IPS DF 6.9 (cell line): ENCODE measurements at regions not wholly inside any gene's neighbourhood (a gene's known extent, or its start where the extent isn't known, plus 50 kb on each side); places are given as distances from the start of the nearest gene placed in this dataset.

Experiments used
- DNase-seq: peaks from one replicate; pipeline ENCODE4 v3.0.0-alpha.2; 2013; ENCODE audit warnings: low read depth, low spot score
- H3K27ac ChIP-seq: one replicate; pipeline ENCODE4 v1.5.1; 2013; ENCODE audit warnings: low read length, control low read depth
- H3K27me3 ChIP-seq: 2 replicates; pipeline ENCODE4 v1.6.1; 2013; ENCODE audit warnings: mild to moderate bottlenecking, low read length; ENCODE audit not compliant: control insufficient read depth, insufficient read depth
- H3K36me3 ChIP-seq: 2 replicates; pipeline ENCODE4 v1.6.1; 2013; ENCODE audit warnings: low read length; ENCODE audit not compliant: control insufficient read depth, insufficient read depth
- H3K4me1 ChIP-seq: 2 replicates; pipeline ENCODE4 v1.6.1; 2013; ENCODE audit warnings: low read length; ENCODE audit not compliant: control insufficient read depth, insufficient read depth
- H3K4me3 ChIP-seq: 2 replicates; pipeline ENCODE4 v1.5.1; 2013; ENCODE audit warnings: mild to moderate bottlenecking, low read length
- H3K9me3 ChIP-seq: 2 replicates; pipeline ENCODE4 v1.6.1; 2013; ENCODE audit warnings: low read length, inconsistent platforms; ENCODE audit not compliant: control insufficient read depth, insufficient read depth
- WGBS: extraction: QIAGEN DNeasy Blood & Tissue Kit; methylation state at CpG from one replicate; pipeline ENCODE4 v1.1.7; 2013; ENCODE audit warnings: mixed read lengths, missing lambda C conversion rate; ENCODE audit not compliant: insufficient read length, insufficient coverage; 5-methylcytosine and 5-hydroxymethylcytosine counted together

- Histone ChIP-seq H3K9me3 (peaks cover 29% of the 10 kb centered on the region), H3K27ac (no peak overlapping the region), H3K36me3 (no peaks in the 10 kb centered on the region), H3K4me1 (no peaks in the 10 kb centered on the region), H3K27me3 (no peaks in the 10 kb centered on the region), H3K4me3 (no peak overlapping the region)
- DNase-seq: no peak
- WGBS: no CpG with 5 or more reads among the region's 13 CpGs
These were observed 773.2 kb downstream of the TBC1D22A start for GRCh38 chr22:47535681-47536080.

- Histone ChIP-seq H3K9me3 (peaks cover 28% of the 10 kb centered on the region), H3K27me3 (no peaks in the 10 kb centered on the region)
- no CpG with 5 or more reads among the region's 9 CpGs for WGBS
These were observed 772.5 kb downstream of the TBC1D22A start for GRCh38 chr22:47534804-47535410.

GRCh38 chr22:47533961-47534803 is 771.7 kb downstream of the TBC1D22A start:
- WGBS: no CpG with 5 or more reads among the region's 11 CpGs
- Histone ChIP-seq H3K4me3 (no peak overlapping the region), H3K36me3 (no peaks in the 10 kb centered on the region), H3K27me3 (no peaks in the 10 kb centered on the region), H3K9me3 (peaks cover 26% of the 10 kb centered on the region), H3K4me1 (no peaks in the 10 kb centered on the region), H3K27ac (no peak overlapping the region)
- no peak for DNase-seq

More at GRCh38 chr22:47534804-47535410, 772.5 kb downstream of the TBC1D22A start:
- H3K4me3 ChIP-seq: no peak overlapping the region
- H3K27ac ChIP-seq: no peak overlapping the region
- no peak for DNase-seq
- H3K4me1 ChIP-seq: no peaks in the 10 kb centered on the region
- H3K36me3 ChIP-seq: no peaks in the 10 kb centered on the region

- Histone ChIP-seq H3K36me3 (no peaks in the 10 kb centered on the region), H3K9me3 (peaks cover 12% of the 10 kb centered on the region), H3K27ac (no peak overlapping the region), H3K4me3 (no peak overlapping the region), H3K27me3 (no peaks in the 10 kb centered on the region), H3K4me1 (no peaks in the 10 kb centered on the region)
- DNase-seq: no peak
- no CpG with 5 or more reads among the region's 1 CpG for WGBS
These were observed 754.6 kb downstream of the TBC1D22A start for GRCh38 chr22:47517062-47517461.

- no peaks in the 10 kb centered on the region for H3K36me3 ChIP-seq
- no CpG with 5 or more reads among the region's 2 CpGs for WGBS
- H3K9me3 ChIP-seq: peaks cover 15% of the 10 kb centered on the region
- no peak for DNase-seq
- no peak overlapping the region for H3K4me3 ChIP-seq
- H3K27ac ChIP-seq: no peak overlapping the region
- H3K4me1 ChIP-seq: no peaks in the 10 kb centered on the region
- H3K27me3 ChIP-seq: no peaks in the 10 kb centered on the region
These were observed 753.1 kb downstream of the TBC1D22A start for GRCh38 chr22:47515384-47516125.

- H3K36me3 ChIP-seq: no peaks in the 10 kb centered on the region
- WGBS: no CpG with 5 or more reads among the region's 2 CpGs
- no peak for DNase-seq
- H3K4me3 ChIP-seq: no peak overlapping the region
- H3K27ac ChIP-seq: no peak overlapping the region
- no peaks in the 10 kb centered on the region for H3K27me3 ChIP-seq
- H3K4me1 ChIP-seq: no peaks in the 10 kb centered on the region
- H3K9me3 ChIP-seq: peaks cover 20% of the 10 kb centered on the region
These were observed 750.2 kb downstream of the TBC1D22A start for GRCh38 chr22:47512617-47513016.

- Histone ChIP-seq H3K4me3 (no peak overlapping the region), H3K27ac (no peak overlapping the region), H3K36me3 (no peaks in the 10 kb centered on the region), H3K9me3 (peaks cover 8% of the 10 kb centered on the region), H3K27me3 (no peaks in the 10 kb centered on the region), H3K4me1 (no peaks in the 10 kb centered on the region)
- WGBS: no CpG with 5 or more reads among the region's 3 CpGs
- DNase-seq: no peak
These were observed 742.5 kb downstream of the TBC1D22A start for GRCh38 chr22:47504962-47505361.

- H3K27me3 ChIP-seq: no peaks in the 10 kb centered on the region
- DNase-seq: no peak
- H3K36me3 ChIP-seq: no peaks in the 10 kb centered on the region
- no peak overlapping the region for H3K4me3 ChIP-seq
- peaks cover 19% of the 10 kb centered on the region for H3K9me3 ChIP-seq
- no peaks in the 10 kb centered on the region for H3K4me1 ChIP-seq
- H3K27ac ChIP-seq: no peak overlapping the region
- no CpG with 5 or more reads among the region's 8 CpGs for WGBS
These were observed 736.6 kb downstream of the TBC1D22A start for GRCh38 chr22:47498969-47499495.

- Histone ChIP-seq H3K9me3 (peaks cover 23% of the 10 kb centered on the region), H3K27me3 (no peaks in the 10 kb centered on the region), H3K4me3 (no peak overlapping the region), H3K27ac (no peak overlapping the region), H3K36me3 (no peaks in the 10 kb centered on the region), H3K4me1 (no peaks in the 10 kb centered on the region)
- DNase-seq: no peak
- no CpG with 5 or more reads among the region's 7 CpGs for WGBS
These were observed 735.2 kb downstream of the TBC1D22A start for GRCh38 chr22:47497666-47498065.

- H3K4me1 ChIP-seq: no peaks in the 10 kb centered on the region
- no peaks in the 10 kb centered on the region for H3K27me3 ChIP-seq
- peaks cover 22% of the 10 kb centered on the region for H3K9me3 ChIP-seq
- WGBS: no CpG with 5 or more reads among the region's 1 CpG
- no peak overlapping the region for H3K27ac ChIP-seq
- DNase-seq: no peak
- no peaks in the 10 kb centered on the region for H3K36me3 ChIP-seq
- H3K4me3 ChIP-seq: no peak overlapping the region
These were observed 732.7 kb downstream of the TBC1D22A start for GRCh38 chr22:47495110-47495509.
